Activated naive CD4-positive, alpha-beta T cell treated with anti-CD3 and anti-CD28 coated beads, Interleukin-2, amount 50 U/mL, for 24 hours (primary cell): ENCODE measurements at regions not wholly inside any gene's neighbourhood (a gene's known extent, or its start where the extent isn't known, plus 50 kb on each side); places are given as distances from the start of the nearest gene placed in this dataset.

Source experiments
- H3K27ac Mint-ChIP-seq: one replicate; pipeline ENCODE4 v1.8.0; 2021; ENCODE audit warnings: mild to moderate bottlenecking, mixed read lengths
- H3K27me3 Mint-ChIP-seq: one replicate; pipeline ENCODE4 v1.8.0; 2021; ENCODE audit warnings: mixed read lengths
- H3K36me3 Mint-ChIP-seq: one replicate; pipeline ENCODE4 v1.8.0; 2021; ENCODE audit warnings: mixed read lengths
- H3K4me1 Mint-ChIP-seq: one replicate; pipeline ENCODE4 v1.8.0; 2021; ENCODE audit warnings: mixed read lengths
- H3K4me3 Mint-ChIP-seq: one replicate; pipeline ENCODE4 v1.8.0; 2021; ENCODE audit warnings: mild to moderate bottlenecking, mixed read lengths
- H3K9me3 Mint-ChIP-seq: one replicate; pipeline ENCODE4 v1.8.0; 2021; ENCODE audit warnings: mixed read lengths

DNA sequence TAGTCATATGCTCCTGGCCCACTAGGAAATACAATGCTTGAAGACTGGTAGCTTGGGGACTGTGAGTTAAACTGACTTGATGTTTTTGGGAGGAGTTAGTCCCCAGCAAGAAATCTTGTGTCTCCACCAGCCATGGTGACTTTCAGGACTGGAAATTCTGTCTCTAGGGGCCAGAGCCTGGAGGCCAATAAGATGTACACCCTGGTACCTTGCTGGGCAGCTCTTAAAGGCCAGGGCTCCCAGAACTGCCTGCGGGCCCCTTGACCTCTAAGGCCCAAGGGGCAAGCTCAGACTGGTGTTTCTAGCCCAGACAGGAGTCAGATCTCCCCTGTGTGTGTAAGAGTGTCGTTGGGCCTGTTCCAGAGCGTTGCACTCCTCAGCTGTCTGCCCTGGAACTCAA is 128.7 kb upstream of the C11orf58 start:
- no peaks in the 10 kb centered on the region for H3K36me3 Mint-ChIP-seq
- no peak overlapping the region for H3K27ac Mint-ChIP-seq
- H3K27me3 Mint-ChIP-seq = peaks cover 45% of the 10 kb centered on the region
- H3K4me3 Mint-ChIP-seq = no peak overlapping the region
- peaks cover 47% of the 10 kb centered on the region for H3K4me1 Mint-ChIP-seq
- H3K9me3 Mint-ChIP-seq = no peaks in the 10 kb centered on the region

DNA sequence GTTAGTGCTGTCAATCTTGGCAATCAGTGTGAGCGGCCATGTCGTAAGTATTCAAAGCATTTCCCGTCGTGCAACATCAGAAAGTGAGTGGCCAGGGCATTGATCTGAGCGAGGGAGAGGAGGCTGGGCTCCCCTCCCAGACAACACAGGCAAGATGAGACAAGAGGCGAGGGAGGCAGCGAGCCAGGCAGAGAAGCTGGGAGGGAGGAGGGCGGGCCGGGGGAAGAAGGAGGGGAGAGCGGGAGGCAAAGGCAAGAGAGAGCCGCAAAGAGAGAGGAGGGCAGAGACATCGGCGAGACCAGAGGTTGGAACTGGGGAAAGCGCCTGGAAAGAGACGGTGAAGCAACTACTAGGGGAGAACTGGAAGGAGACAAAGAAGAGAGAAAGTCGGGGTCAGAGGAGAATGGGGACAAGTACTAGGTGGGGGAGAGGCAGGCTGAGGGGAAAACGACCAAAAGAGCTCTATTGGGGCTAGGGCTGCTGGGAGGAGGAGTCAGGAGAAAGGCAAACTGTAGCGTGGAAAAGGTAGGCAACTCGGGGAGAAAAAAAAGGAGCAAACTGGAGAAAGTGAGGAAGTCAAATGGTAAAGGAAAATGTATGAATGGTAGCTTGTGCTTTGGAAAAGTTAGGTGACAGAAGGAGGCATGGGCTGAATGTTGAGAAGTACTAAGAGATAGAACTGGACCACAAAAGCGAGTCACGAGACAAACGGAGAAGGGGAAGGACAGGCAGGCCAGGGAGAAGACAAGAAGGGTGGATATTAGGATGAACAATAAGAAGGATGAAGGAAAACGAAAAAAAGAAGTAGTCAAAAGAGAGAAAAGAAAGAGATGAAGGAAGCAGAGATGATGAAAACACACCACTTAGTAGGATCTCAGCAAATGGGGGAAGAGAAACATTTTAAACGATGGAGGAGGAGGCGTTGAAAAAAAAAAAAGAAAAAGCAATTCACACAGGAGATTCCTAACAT is 130.5 kb upstream of the C11orf58 start:
- Mint-ChIP-seq H3K27me3 (peaks cover 42% of the 10 kb centered on the region), H3K27ac (no peak overlapping the region), H3K36me3 (no peaks in the 10 kb centered on the region), H3K4me1 (peaks cover 36% of the 10 kb centered on the region), H3K4me3 (no peak overlapping the region), H3K9me3 (no peaks in the 10 kb centered on the region)

DNA sequence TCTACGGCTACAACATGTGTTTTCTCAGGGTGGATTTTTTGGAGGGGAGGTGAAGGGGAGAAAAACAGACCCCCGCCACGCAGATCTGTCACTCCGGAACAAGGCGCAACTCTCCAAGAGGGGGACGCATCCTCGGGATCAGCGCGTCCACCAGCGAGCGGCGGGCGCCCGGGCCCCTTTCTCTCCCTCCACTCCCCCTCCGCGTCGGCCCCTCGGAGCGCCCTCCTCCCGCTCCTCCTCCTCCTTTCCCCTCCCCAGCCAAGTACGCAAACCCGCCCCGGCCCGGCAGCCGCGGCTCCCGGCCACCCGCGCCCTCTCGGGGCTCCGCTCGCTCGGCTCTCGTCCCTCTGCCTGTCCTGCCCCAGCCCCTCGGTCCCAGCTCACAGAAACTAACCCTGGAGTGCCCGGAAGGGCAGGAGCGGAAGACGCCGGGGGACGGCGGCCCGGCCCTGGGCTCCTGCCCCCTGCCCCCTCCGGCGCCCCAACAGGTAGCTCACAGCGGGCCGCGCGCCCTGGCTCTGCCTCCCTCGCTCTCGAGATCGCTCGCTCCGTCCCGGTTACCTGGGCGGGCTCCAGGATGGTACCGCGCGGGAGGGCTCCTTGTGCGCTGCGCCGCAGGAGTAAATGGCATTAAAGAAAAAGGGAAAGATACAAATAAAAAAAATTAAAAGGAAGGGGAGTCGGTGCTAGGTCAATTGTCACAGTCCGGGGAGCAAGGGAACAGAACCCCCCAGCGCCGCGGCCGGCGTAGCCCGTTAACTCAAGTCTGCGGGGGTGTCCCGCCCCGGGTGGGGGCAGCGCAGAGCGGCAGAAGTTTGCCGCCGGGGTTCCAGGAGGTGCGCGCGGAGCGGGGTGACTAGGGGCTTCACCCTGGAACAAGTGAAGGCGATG is 131.4 kb upstream of the C11orf58 start:
- Mint-ChIP-seq H3K36me3 (no peaks in the 10 kb centered on the region), H3K27me3 (peaks cover 40% of the 10 kb centered on the region), H3K4me1 (peaks cover 27% of the 10 kb centered on the region), H3K9me3 (no peaks in the 10 kb centered on the region), H3K4me3 (peak overlapping the region; percentile 81), H3K27ac (no peak overlapping the region)

DNA sequence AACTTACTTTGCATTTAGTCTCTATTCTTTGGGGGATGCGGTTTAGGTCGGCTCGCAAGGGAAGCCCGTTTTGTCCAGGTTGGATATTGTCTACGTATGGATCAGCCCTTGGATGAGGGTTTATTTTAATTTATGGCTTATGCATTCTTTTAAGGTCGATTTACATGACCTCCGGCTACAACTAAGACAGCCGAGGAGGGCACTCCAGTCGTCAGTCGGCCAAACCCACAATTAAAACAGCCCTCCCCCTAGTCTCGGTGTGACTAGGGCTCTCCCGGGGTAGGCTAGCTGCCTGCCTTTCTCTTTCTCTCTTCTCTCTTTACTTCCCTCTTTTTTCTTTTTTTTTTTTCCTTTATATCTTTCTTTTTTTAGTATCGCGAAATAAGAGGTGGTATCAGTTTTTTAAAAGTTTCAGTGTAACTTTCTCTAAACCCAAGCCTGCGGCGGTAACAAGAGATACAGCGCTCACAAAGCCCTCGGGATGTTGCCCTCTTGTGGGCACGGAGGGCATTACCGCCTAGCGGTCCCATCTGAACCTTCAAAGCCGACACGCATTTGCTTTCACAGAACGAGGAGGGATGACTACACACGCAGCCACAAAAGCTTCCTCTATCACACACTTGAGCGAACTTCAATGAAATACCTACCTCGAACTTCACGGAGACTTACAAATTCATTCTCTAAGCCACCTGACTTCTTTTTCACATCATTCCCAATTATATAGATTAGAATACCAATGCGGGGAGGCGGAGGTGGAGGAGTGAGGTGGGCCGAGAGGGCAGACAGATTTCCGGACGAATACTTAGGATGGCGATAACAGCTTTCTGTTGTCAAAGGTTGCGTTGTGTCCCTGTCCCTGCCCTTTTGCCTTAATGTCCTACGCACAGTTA is 132.3 kb upstream of the C11orf58 start:
- peak overlapping the region; percentile 81 for H3K4me3 Mint-ChIP-seq
- peaks cover 21% of the 10 kb centered on the region for H3K4me1 Mint-ChIP-seq
- H3K27ac Mint-ChIP-seq = peak overlapping the region; percentile 31
- H3K27me3 Mint-ChIP-seq = peaks cover 33% of the 10 kb centered on the region
- no peaks in the 10 kb centered on the region for H3K9me3 Mint-ChIP-seq
- no peaks in the 10 kb centered on the region for H3K36me3 Mint-ChIP-seq

DNA sequence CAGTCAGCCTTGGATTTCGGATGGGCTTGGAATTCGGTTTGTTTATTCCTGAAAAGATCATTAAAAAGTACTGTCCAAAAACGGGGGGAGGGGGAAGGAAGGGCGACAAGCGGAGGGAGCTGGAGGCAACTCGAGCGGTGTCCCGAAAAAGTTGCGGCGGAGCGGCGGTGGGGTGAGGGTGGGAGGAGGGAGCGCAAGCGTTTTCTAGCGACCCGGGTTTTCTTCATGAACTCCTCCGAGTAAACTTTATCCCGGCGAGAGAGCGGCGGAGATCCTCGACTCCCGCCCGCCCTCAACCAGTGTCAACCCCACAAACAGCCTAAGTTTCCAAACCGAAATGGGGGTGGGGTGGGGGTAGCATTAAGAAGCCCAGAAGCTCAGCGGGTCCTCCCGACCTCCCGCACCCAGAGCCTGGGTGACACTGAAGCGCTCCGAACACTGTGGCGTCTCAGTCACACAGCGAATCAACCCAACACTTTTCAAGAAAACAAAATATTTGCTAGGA is 133.0 kb upstream of the C11orf58 start:
- no peaks in the 10 kb centered on the region for H3K36me3 Mint-ChIP-seq
- H3K27ac Mint-ChIP-seq = no peak overlapping the region
- no peaks in the 10 kb centered on the region for H3K9me3 Mint-ChIP-seq
- H3K4me3 Mint-ChIP-seq = peak overlapping the region; percentile 81
- H3K4me1 Mint-ChIP-seq = peaks cover 21% of the 10 kb centered on the region
- peaks cover 33% of the 10 kb centered on the region for H3K27me3 Mint-ChIP-seq

DNA sequence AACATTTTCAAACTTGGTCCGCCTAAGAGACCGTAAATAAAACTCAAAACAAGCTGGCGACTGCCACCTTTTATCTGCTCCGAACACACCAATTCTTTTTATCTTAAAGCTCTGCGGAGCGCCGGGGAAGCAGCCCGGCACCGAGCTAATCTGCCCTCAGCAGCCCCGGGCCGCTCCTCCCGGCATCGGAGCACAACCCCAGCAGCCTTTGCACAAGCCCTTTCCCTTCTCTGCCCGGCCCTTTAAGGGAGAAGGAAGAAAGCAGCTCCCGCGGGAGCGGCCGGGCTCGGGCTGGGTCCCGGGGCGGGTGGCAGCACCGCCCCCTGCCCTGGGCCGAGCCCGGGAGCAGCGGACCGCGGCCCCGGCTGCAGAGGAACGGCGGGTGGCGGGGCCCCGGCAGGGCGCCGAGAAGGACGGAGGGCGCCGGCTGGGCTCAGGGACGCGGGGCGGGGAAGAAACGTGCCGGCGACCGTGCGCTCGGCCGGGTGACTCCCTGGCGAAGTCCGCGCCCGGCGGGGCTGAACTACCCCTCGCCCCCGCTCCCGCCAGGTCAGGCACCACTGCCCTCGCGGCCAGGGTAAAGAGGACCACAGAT is 133.6 kb upstream of the C11orf58 start:
- Mint-ChIP-seq H3K4me1 (peaks cover 21% of the 10 kb centered on the region), H3K27me3 (peaks cover 33% of the 10 kb centered on the region), H3K27ac (no peak overlapping the region), H3K36me3 (no peaks in the 10 kb centered on the region), H3K4me3 (peak overlapping the region; percentile 81), H3K9me3 (no peaks in the 10 kb centered on the region)

DNA sequence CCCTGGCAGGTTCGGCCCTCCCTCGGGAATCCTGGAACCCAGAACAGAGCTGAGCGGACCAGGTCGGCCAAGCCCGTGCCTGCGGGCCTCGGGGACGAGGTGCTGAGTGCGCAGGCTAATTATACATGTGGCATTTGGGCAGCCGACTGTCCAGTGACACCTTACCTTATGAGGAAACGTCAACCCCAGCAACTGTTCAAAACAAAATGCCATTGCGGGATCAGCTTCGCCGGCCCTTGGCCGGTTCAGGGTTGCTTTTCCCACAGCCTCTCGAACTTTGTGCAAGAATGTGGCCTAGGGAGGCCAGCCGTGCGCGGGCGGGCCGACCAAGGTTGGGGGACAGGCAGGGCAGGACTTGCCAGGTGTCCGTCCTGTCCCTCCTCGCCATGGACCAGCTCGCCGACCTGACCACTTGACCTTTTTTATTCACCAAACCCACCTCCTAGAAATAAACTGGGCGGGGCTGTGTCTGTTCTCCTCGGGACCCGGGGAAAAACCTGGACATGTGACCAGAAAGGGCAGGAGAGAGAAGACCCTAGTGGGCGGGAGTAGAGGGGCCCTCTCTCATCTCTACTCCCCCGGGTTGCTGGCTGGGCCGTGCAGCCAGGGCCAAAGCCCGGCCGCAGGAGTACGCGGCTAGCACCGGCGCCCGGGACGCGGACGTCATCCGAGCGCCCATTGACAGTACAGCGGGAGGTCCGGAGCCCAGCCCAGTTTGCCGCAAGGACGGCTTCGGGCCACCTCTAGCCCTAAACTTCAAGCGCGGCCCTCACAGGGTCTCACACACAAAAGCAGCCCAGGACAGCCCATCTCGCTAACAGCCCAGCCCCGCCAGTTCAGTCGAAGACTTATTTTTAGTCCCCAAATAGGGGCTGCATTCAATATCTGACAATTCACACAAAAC is 134.3 kb upstream of the C11orf58 start:
- peak overlapping the region; percentile 73 for H3K4me3 Mint-ChIP-seq
- H3K27ac Mint-ChIP-seq = no peak overlapping the region

DNA sequence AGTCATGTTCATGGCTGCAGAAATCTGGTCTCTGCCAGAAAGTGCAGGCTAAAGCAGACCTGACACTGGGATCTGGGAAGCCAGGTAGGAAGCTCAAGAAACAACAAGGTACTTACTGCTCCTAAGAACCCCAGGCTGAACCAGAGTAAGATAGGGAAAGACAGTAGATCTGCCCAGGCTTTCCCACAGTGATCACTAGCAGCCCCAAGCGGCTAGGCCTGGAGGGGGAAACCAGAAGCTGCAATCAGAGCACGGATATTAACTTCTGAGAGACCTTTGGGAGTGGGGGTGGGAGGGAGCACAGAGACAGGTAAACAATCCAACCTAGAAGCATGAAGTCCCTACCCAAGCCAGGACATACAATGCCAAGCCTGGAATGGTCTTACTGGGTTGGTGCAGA is 135.2 kb upstream of the C11orf58 start:
- Mint-ChIP-seq H3K9me3 (no peaks in the 10 kb centered on the region), H3K27me3 (peaks cover 40% of the 10 kb centered on the region), H3K36me3 (no peaks in the 10 kb centered on the region), H3K4me1 (peaks cover 21% of the 10 kb centered on the region), H3K4me3 (peak overlapping the region; percentile 54), H3K27ac (no peak overlapping the region)

More for the DNA sequence above, 134.3 kb upstream of the C11orf58 start:
- H3K4me1 Mint-ChIP-seq = peaks cover 21% of the 10 kb centered on the region
- peaks cover 36% of the 10 kb centered on the region for H3K27me3 Mint-ChIP-seq
- no peaks in the 10 kb centered on the region for H3K9me3 Mint-ChIP-seq
- H3K36me3 Mint-ChIP-seq = no peaks in the 10 kb centered on the region

DNA sequence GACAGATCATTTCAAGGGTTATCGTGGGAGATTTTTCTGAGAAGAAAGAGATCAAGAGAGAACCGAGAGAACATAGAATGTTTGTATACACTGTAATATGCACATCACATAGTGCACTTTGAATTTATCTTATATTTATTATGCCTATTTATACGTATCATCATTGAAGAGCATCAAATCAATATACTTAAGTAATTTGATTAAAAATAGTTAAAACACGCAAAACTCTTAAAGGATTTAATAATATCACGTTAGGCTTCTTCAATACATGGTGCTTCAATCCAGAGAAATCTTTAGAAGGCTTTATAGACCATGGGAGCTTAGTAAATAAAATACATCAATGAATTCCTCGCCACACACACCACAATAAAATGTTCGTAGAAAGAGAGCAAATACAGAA is 139.5 kb upstream of the C11orf58 start:
- H3K36me3 Mint-ChIP-seq = no peaks in the 10 kb centered on the region
- no peaks in the 10 kb centered on the region for H3K4me1 Mint-ChIP-seq
- H3K4me3 Mint-ChIP-seq = no peak overlapping the region
- peaks cover 27% of the 10 kb centered on the region for H3K27me3 Mint-ChIP-seq
- H3K9me3 Mint-ChIP-seq = no peaks in the 10 kb centered on the region
- H3K27ac Mint-ChIP-seq = no peak overlapping the region

DNA sequence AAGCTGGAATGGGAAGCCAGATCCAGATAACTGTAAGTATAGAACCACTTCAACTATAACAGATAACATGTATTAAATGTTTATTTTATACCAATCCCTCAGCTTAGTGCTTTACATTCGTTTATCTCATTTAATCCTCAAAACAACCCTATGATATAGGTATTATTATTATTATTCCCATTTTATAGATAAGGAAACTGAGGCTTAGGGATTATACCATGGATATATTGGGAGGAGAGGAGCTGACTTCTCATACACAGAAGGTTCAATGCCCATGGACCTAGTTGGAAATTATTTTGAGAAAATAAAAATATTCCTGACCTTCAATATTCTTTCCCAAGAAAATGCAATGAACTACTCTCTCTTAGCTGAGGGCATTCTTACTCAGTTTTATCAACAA is 140.4 kb upstream of the C11orf58 start:
- Mint-ChIP-seq H3K4me3 (no peak overlapping the region), H3K27me3 (peaks cover 25% of the 10 kb centered on the region), H3K9me3 (no peaks in the 10 kb centered on the region), H3K27ac (no peak overlapping the region), H3K36me3 (no peaks in the 10 kb centered on the region), H3K4me1 (no peaks in the 10 kb centered on the region)

DNA sequence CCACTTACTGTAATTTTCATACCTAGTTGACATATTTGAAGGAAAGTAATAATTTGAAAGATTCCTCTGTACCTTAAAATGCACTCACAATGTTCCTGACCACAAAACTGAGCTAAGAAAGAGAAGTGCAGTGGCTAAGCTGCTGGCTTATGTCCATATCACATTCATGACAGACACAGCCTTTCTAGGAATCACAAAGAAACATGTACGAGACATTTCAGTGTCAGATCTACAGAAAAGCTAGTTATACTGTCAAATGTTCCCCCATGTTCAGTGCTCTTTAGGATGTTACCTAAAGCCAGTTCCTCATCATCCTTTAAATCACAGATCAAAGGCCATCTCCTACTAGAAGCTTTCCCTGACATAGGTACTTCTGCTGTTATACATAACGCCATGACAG is 142.2 kb upstream of the C11orf58 start:
- Mint-ChIP-seq H3K4me3 (no peak overlapping the region), H3K27me3 (peaks cover 19% of the 10 kb centered on the region), H3K27ac (no peak overlapping the region), H3K9me3 (no peaks in the 10 kb centered on the region), H3K36me3 (no peaks in the 10 kb centered on the region), H3K4me1 (no peaks in the 10 kb centered on the region)

DNA sequence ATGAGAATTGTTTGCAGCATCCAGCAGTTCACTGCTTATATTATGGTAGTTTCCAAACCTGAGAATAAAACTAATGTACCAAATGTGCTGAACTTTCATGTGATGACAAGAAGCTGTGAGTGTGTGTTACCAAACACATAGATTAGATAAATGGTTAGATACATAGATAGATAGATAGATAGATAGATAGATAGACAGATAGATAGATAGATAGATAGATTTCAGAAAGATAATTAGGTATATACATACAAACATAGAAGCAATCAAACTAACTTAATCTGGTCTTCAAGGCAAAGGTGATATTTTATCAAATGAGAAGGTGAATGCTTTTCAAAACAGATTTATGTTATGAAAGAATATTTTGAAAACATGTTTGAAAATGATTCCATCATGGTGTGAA is 147.3 kb upstream of the C11orf58 start:
- Mint-ChIP-seq H3K9me3 (no peaks in the 10 kb centered on the region), H3K4me3 (no peak overlapping the region), H3K27ac (no peak overlapping the region), H3K27me3 (peaks cover 10% of the 10 kb centered on the region), H3K36me3 (no peaks in the 10 kb centered on the region), H3K4me1 (no peaks in the 10 kb centered on the region)

DNA sequence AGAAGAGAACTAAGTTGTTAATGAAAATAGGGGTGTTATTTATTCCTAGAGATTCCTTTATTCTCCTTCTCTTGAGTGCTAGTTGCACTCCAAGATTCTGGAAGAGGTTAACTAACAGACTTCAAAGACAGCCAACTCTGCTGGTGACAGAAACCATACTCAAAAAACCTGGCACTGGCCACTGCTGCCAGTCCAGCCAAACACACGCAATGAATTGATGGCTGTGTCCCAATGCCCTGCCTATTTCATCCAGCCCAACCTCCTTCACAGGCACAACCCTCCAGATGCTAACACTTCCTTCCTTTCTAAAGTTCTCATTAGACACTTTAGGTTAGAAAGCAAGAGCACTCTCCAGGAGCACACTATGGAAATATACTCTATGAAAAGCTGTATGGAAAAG is 150.8 kb upstream of the C11orf58 start:
- Mint-ChIP-seq H3K4me3 (no peak overlapping the region), H3K27me3 (peaks cover 5% of the 10 kb centered on the region), H3K4me1 (no peaks in the 10 kb centered on the region), H3K9me3 (no peaks in the 10 kb centered on the region), H3K36me3 (no peaks in the 10 kb centered on the region), H3K27ac (no peak overlapping the region)

DNA sequence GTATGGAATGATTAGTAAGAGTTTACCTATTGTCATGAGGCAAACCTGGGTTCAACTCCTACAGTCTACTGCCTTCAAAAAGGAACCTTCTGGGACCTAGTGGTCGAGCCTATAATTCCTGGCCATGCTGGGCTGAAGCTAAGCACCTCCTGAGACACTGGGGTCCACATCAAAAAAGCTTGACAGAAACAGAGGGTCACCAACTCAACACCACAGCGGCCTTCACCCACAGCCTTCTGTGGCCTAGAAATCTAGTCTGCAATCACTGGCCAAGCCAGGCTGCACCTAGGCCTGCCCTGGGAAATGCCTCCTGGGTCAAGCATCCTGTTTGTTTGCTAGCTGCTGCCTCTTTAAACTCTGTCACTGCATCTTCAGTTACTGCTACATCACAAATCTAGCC is 153.9 kb upstream of the C11orf58 start:
- Mint-ChIP-seq H3K27me3 (peaks cover 11% of the 10 kb centered on the region), H3K27ac (no peak overlapping the region), H3K36me3 (no peaks in the 10 kb centered on the region), H3K9me3 (no peaks in the 10 kb centered on the region), H3K4me1 (no peaks in the 10 kb centered on the region), H3K4me3 (no peak overlapping the region)
